ENCODE measurements at regions not wholly inside any gene's neighbourhood (a gene's known extent, or its start where the extent isn't known, plus 50 kb on each side); places are given as distances from the start of the nearest gene placed in this dataset.

- DNase-seq, result no peak
Measured at GRCh38 chr6:15993716-15994228, 135.1 kb upstream of the MYLIP start.

GRCh38 chr6:15990179-15990578 lies 138.7 kb upstream of the MYLIP start:
- no peak for DNase-seq

GRCh38 chr6:15989397-15989796 lies 139.5 kb upstream of the MYLIP start:
- DNase-seq, result no peak

GRCh38 chr6:15987569-15987968 lies 141.3 kb upstream of the MYLIP start:
- no peak for DNase-seq

GRCh38 chr6:15986027-15986629 lies 142.8 kb upstream of the MYLIP start:
- DNase-seq, result no peak

- no peak for DNase-seq
Measured at GRCh38 chr6:15985379-15985959, 143.4 kb upstream of the MYLIP start.

GRCh38 chr6:15981956-15982355 lies 146.9 kb upstream of the MYLIP start:
- DNase-seq, result no peak

- DNase-seq, result no peak
Measured at GRCh38 chr6:15980801-15981200, 148.1 kb upstream of the MYLIP start.

GRCh38 chr6:15978426-15978825 lies 150.5 kb upstream of the MYLIP start:
- DNase-seq, result no peak

- no peak for DNase-seq
Measured at GRCh38 chr6:15977050-15977449, 151.8 kb upstream of the MYLIP start.

GRCh38 chr6:15974817-15975216 lies 154.1 kb upstream of the MYLIP start:
- DNase-seq, result no peak

GRCh38 chr6:15970517-15970916 lies 158.4 kb upstream of the MYLIP start:
- no peak for DNase-seq

GRCh38 chr6:15969236-15969778 lies 159.6 kb upstream of the MYLIP start:
- no peak for DNase-seq

GRCh38 chr6:15968519-15968918 lies 160.4 kb upstream of the MYLIP start:
- no peak for DNase-seq

- no peak for DNase-seq
Measured at GRCh38 chr6:15966000-15966520, 162.8 kb upstream of the MYLIP start.

GRCh38 chr6:15962449-15962764 lies 166.5 kb upstream of the MYLIP start:
- DNase-seq, result no peak

GRCh38 chr6:15961635-15962448 lies 167.0 kb upstream of the MYLIP start:
- DNase-seq, result no peak

GRCh38 chr6:15960740-15961634 lies 167.9 kb upstream of the MYLIP start:
- no peak for DNase-seq

- DNase-seq, result no peak
Measured at GRCh38 chr6:15957655-15958169, 171.2 kb upstream of the MYLIP start.

GRCh38 chr6:15956205-15957106 lies 172.4 kb upstream of the MYLIP start:
- DNase-seq, result no peak

- no peak for DNase-seq
Measured at GRCh38 chr6:15955484-15955883, 173.4 kb upstream of the MYLIP start.

Data from activated naive CD4-positive, alpha-beta T cell treated with Interleukin-2 at 50 U/mL for 16 hours (primary cell).